ENCODE measurements at regions not wholly inside any gene's neighbourhood (a gene's known extent, or its start where the extent isn't known, plus 50 kb on each side); places are given as distances from the start of the nearest gene placed in this dataset.

GRCh38 chr11:121936370-121936769 lies 179.6 kb downstream of the BLID start:
- TF ChIP-seq CTCF (IDR thresholded peaks at IDR 0.05; ENCODE audit: insufficient read depth, low read length, poor library complexity, severe bottlenecking) (no peak), EZH2phosphoT487 (conservative IDR thresholded peaks at IDR 0.05; ENCODE audit: low read length) (no peak)

All from SU-DHL-6 (cell line).